Parathyroid adenoma (tissue), 2 donors: ENCODE measurements at regions not wholly inside any gene's neighbourhood (a gene's known extent, or its start where the extent isn't known, plus 50 kb on each side); places are given as distances from the start of the nearest gene placed in this dataset.
"Not testable (repeated sequence)": the region's sequence is repeated elsewhere in the genome, so short reads cannot be mapped to it uniquely, and the experiment has no call there.

Experiments
- H2AFZ ChIP-seq: fragments of 300-600 bp; sonication (generic); one replicate; pipeline ENCODE4 v1.7.0; 2017; ENCODE audit warnings: antibody characterized with exemption, mild to moderate bottlenecking
- H3K27ac ChIP-seq: fragments of 300-600 bp; sonication (generic); one replicate; pipeline ENCODE4 v1.7.0; 2017
- H3K27me3 ChIP-seq: fragments of 300-600 bp; sonication (generic); one replicate; pipeline ENCODE4 v1.7.0; 2017; ENCODE audit warnings: low read length; ENCODE audit not compliant: control insufficient read depth, insufficient read depth
- H3K36me3 ChIP-seq: fragments of 300-600 bp; sonication (generic); one replicate; pipeline ENCODE4 v1.7.0; 2017; ENCODE audit warnings: low read length; ENCODE audit not compliant: control insufficient read depth, insufficient read depth
- H3K4me1 ChIP-seq: fragments of 300-600 bp; sonication (generic); one replicate; pipeline ENCODE4 v1.7.0; 2017; ENCODE audit warnings: control low read depth
- H3K4me2 ChIP-seq: fragments of 300-600 bp; sonication (generic); one replicate; pipeline ENCODE4 v1.7.0; 2017; ENCODE audit warnings: low read length
- H3K4me3 ChIP-seq: fragments of 300-600 bp; sonication (generic); one replicate; pipeline ENCODE4 v1.7.0; 2017; ENCODE audit warnings: low read depth, low read length
- H3K79me2 ChIP-seq: fragments of 300-600 bp; sonication (generic); one replicate; pipeline ENCODE4 v1.7.0; 2017; ENCODE audit warnings: control low read depth
- H3K9ac ChIP-seq: fragments of 300-600 bp; sonication (generic); one replicate; pipeline ENCODE4 v1.7.0; 2017; ENCODE audit warnings: mild to moderate bottlenecking
- H3K9me3 ChIP-seq: fragments of 300-600 bp; sonication (generic); one replicate; pipeline ENCODE4 v1.7.0; 2017; ENCODE audit warnings: low read length; ENCODE audit not compliant: control insufficient read depth
- CTCF ChIP-seq: fragments of 300-600 bp; sonication (generic); IDR thresholded peaks from one replicate; pipeline ENCODE4 v1.7.0; 2017; ENCODE audit warnings: antibody characterized with exemption, mild to moderate bottlenecking
- donor health status: primary hyperparathyroidism.

- Histone ChIP-seq H3K27ac (no peak overlapping the region), H3K9ac (no peak overlapping the region), H3K36me3 (no peaks in the 10 kb centered on the region), H3K4me2 (no peak overlapping the region), H3K27me3 (no peaks in the 10 kb centered on the region), H3K4me3 (no peak overlapping the region), H3K4me1 (no peaks in the 10 kb centered on the region), H3K79me2 (no peaks in the 10 kb centered on the region), H3K9me3 (no peaks in the 10 kb centered on the region), H2AFZ (no peak overlapping the region)
- TF ChIP-seq CTCF: no peak
These were observed 985.4 kb downstream of the TMEM121 start for GRCh38 chr14:106511800-106512198.

- H3K4me1 ChIP-seq: no peaks in the 10 kb centered on the region
- no peak overlapping the region for H3K4me3 ChIP-seq
- H3K36me3 ChIP-seq: no peaks in the 10 kb centered on the region
- H3K9ac ChIP-seq: no peak overlapping the region
- no peaks in the 10 kb centered on the region for H3K79me2 ChIP-seq
- H3K27ac ChIP-seq: no peak overlapping the region
- H3K9me3 ChIP-seq: no peaks in the 10 kb centered on the region
- no peak for TF ChIP-seq CTCF
- H3K4me2 ChIP-seq: no peak overlapping the region
- H3K27me3 ChIP-seq: no peaks in the 10 kb centered on the region
- no peak overlapping the region for H2AFZ ChIP-seq
These were observed 986.9 kb downstream of the TMEM121 start for GRCh38 chr14:106513302-106513701.

- no peak overlapping the region for H3K4me3 ChIP-seq
- H3K36me3 ChIP-seq: no peaks in the 10 kb centered on the region
- H2AFZ ChIP-seq: no peak overlapping the region
- H3K9ac ChIP-seq: no peak overlapping the region
- no peaks in the 10 kb centered on the region for H3K4me1 ChIP-seq
- no peak overlapping the region for H3K27ac ChIP-seq
- H3K4me2 ChIP-seq: no peak overlapping the region
- no peaks in the 10 kb centered on the region for H3K9me3 ChIP-seq
- no peaks in the 10 kb centered on the region for H3K27me3 ChIP-seq
- no peaks in the 10 kb centered on the region for H3K79me2 ChIP-seq
- TF ChIP-seq CTCF: no peak
These were observed 991.9 kb downstream of the TMEM121 start for GRCh38 chr14:106518054-106518943.

- not testable (repeated sequence) for H3K27ac ChIP-seq, H3K4me1 ChIP-seq, H2AFZ ChIP-seq, H3K4me3 ChIP-seq, H3K79me2 ChIP-seq, H3K27me3 ChIP-seq, H3K36me3 ChIP-seq, H3K9me3 ChIP-seq, H3K9ac ChIP-seq, H3K4me2 ChIP-seq
These were observed 995.7 kb downstream of the TMEM121 start for GRCh38 chr14:106522118-106522517.

GRCh38 chr14:106522990-106523389 lies 996.6 kb downstream of the TMEM121 start:
- H3K36me3 ChIP-seq: no peaks in the 10 kb centered on the region
- no peaks in the 10 kb centered on the region for H3K9me3 ChIP-seq
- no peaks in the 10 kb centered on the region for H3K4me1 ChIP-seq
- no peak overlapping the region for H3K4me3 ChIP-seq
- no peak for TF ChIP-seq CTCF
- no peak overlapping the region for H3K9ac ChIP-seq
- H2AFZ ChIP-seq: no peak overlapping the region
- H3K4me2 ChIP-seq: no peak overlapping the region
- no peaks in the 10 kb centered on the region for H3K27me3 ChIP-seq
- H3K27ac ChIP-seq: no peak overlapping the region
- no peaks in the 10 kb centered on the region for H3K79me2 ChIP-seq
